Uterus (tissue), 2 donors: ENCODE measurements at regions not wholly inside any gene's neighbourhood (a gene's known extent, or its start where the extent isn't known, plus 50 kb on each side); places are given as distances from the start of the nearest gene placed in this dataset.
"Not testable (repeated sequence)": the region's sequence is repeated elsewhere in the genome, so short reads cannot be mapped to it uniquely, and the experiment has no call there.

Experiments
- POLR2A ChIP-seq, 2 donors: fragments of 450-650 bp; IDR thresholded peaks; one replicate each; pipeline ENCODE4 v1.6.1; 2016; ENCODE audit warnings: antibody characterized with exemption in 2 of 2, mild to moderate bottlenecking in 1 of 2, moderate library complexity in 1 of 2
- TF ChIP-seq, protein P1 (sequence below), 4 experiments: fragments of 200-600 bp in 2 of 4; fragments of 450-650 bp in 2 of 4; sonication (generic) in 2 of 4; IDR thresholded peaks; one replicate each; pipeline ENCODE4 v1.5.1; 2016 to 2019; ENCODE audit warnings: antibody characterized with exemption in 4 of 4, mild to moderate bottlenecking in 2 of 4, moderate library complexity in 1 of 4

DNA sequence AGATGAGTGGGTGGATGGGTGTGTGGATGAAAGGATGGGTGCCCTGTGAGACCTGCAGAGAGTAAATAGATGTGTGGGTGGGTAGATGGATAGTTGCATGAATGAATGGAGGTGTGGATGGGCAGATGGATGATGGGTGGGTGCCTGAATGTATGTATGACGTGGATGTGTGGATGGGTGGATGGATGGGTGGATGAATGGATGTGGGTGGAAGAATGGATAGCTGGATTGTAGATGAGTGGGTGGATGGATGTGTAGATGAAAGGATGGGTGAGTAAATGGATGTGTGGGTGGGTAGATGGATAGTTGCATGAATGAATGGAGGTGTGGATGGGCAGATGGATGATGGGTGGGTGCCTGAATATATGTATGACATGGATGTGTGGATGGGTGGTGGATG, 374.7 kb downstream of the BRD1 start:
- TF ChIP-seq, protein P1, sequence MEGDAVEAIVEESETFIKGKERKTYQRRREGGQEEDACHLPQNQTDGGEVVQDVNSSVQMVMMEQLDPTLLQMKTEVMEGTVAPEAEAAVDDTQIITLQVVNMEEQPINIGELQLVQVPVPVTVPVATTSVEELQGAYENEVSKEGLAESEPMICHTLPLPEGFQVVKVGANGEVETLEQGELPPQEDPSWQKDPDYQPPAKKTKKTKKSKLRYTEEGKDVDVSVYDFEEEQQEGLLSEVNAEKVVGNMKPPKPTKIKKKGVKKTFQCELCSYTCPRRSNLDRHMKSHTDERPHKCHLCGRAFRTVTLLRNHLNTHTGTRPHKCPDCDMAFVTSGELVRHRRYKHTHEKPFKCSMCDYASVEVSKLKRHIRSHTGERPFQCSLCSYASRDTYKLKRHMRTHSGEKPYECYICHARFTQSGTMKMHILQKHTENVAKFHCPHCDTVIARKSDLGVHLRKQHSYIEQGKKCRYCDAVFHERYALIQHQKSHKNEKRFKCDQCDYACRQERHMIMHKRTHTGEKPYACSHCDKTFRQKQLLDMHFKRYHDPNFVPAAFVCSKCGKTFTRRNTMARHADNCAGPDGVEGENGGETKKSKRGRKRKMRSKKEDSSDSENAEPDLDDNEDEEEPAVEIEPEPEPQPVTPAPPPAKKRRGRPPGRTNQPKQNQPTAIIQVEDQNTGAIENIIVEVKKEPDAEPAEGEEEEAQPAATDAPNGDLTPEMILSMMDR (IDR thresholded peaks at IDR 0.05), result not testable (repeated sequence)
- TF ChIP-seq POLR2A (IDR thresholded peaks at IDR 0.05), result not testable (repeated sequence)
